Endometrial microvascular endothelial cells (primary cell): ENCODE measurements at regions not wholly inside any gene's neighbourhood (a gene's known extent, or its start where the extent isn't known, plus 50 kb on each side); places are given as distances from the start of the nearest gene placed in this dataset.

Experiments used
- in situ Hi-C: cut with HindIII; loops from 2 replicates; pipeline ENCODE4 v1.10.0; 2017; ENCODE audit warnings: low sequenced_read_pairs, low pct_unique_long_range_greater_than_20kb; ENCODE audit errors: inconsistent ontology term

GRCh38 chr1:81392526-81393226, 408.1 kb upstream of the ADGRL2 start:
- in situ Hi-C loops, result no loop called here

GRCh38 chr1:81391125-81391828, 409.5 kb upstream of the ADGRL2 start:
- in situ Hi-C loops, result no loop called here

GRCh38 chr1:81388435-81388834, 412.3 kb upstream of the ADGRL2 start:
- in situ Hi-C loops, result no loop called here

- in situ Hi-C loops, result no loop called here
These were observed 413.3 kb upstream of the ADGRL2 start for GRCh38 chr1:81387446-81387845.

GRCh38 chr1:81382561-81382960, 418.2 kb upstream of the ADGRL2 start:
- in situ Hi-C loops, result no loop called here

- in situ Hi-C loops, result no loop called here
These were observed 418.9 kb upstream of the ADGRL2 start for GRCh38 chr1:81381881-81382280.

- in situ Hi-C loops, result no loop called here
These were observed 420.3 kb upstream of the ADGRL2 start for GRCh38 chr1:81380436-81380835.

GRCh38 chr1:81379430-81379829, 421.3 kb upstream of the ADGRL2 start:
- in situ Hi-C loops, result no loop called here

GRCh38 chr1:81377406-81377805, 423.3 kb upstream of the ADGRL2 start:
- in situ Hi-C loops, result no loop called here

GRCh38 chr1:81375884-81376548, 424.7 kb upstream of the ADGRL2 start:
- in situ Hi-C loops, result no loop called here

GRCh38 chr1:81374481-81374880, 426.3 kb upstream of the ADGRL2 start:
- in situ Hi-C loops, result no loop called here

- in situ Hi-C loops, result no loop called here
These were observed 428.9 kb upstream of the ADGRL2 start for GRCh38 chr1:81371864-81372263.

GRCh38 chr1:81369833-81370232, 430.9 kb upstream of the ADGRL2 start:
- in situ Hi-C loops, result no loop called here

GRCh38 chr1:81366173-81366572, 434.6 kb upstream of the ADGRL2 start:
- in situ Hi-C loops, result no loop called here

GRCh38 chr1:81364088-81364487, 436.6 kb upstream of the ADGRL2 start:
- in situ Hi-C loops, result no loop called here

- in situ Hi-C loops, result no loop called here
These were observed 442.6 kb upstream of the ADGRL2 start for GRCh38 chr1:81358151-81358550.

GRCh38 chr1:81351864-81352263, 448.9 kb upstream of the ADGRL2 start:
- in situ Hi-C loops, result no loop called here

GRCh38 chr1:81349194-81349965, 451.4 kb upstream of the ADGRL2 start:
- in situ Hi-C loops, result no loop called here

- in situ Hi-C loops, result no loop called here
These were observed 455.6 kb upstream of the ADGRL2 start for GRCh38 chr1:81345110-81345509.
